ENCODE measurements at regions not wholly inside any gene's neighbourhood (a gene's known extent, or its start where the extent isn't known, plus 50 kb on each side); places are given as distances from the start of the nearest gene placed in this dataset.

GRCh38 chr16:48044117-48044516 lies 111.7 kb downstream of the ABCC12 start:
- TF ChIP-seq CREB5 (CRISPR knock-in tag; IDR thresholded peaks at IDR 0.05; ENCODE audit: low read depth) (no peak), GLIS3 (CRISPR knock-in tag; IDR thresholded peaks at IDR 0.05) (no peak), ZC3H10 (CRISPR knock-in tag; IDR thresholded peaks at IDR 0.05) (no peak), TOX (CRISPR knock-in tag; IDR thresholded peaks at IDR 0.05; ENCODE audit: borderline replicate concordance) (no peak)

Data from SK-N-SH treated with all-trans-retinoic acid at 6 μM for 48 hours (cell line).